GM18505 (cell line): ENCODE measurements at regions not wholly inside any gene's neighbourhood (a gene's known extent, or its start where the extent isn't known, plus 50 kb on each side); places are given as distances from the start of the nearest gene placed in this dataset.
"Not testable (repeated sequence)": the region's sequence is repeated elsewhere in the genome, so short reads cannot be mapped to it uniquely, and the experiment has no call there.

Experiments used
- ATAC-seq: cut with Tn5 transposase; IDR thresholded peaks from one replicate; pipeline ENCODE4 v1.9.1; 2021; ENCODE audit not compliant: unreplicated experiment

DNA sequence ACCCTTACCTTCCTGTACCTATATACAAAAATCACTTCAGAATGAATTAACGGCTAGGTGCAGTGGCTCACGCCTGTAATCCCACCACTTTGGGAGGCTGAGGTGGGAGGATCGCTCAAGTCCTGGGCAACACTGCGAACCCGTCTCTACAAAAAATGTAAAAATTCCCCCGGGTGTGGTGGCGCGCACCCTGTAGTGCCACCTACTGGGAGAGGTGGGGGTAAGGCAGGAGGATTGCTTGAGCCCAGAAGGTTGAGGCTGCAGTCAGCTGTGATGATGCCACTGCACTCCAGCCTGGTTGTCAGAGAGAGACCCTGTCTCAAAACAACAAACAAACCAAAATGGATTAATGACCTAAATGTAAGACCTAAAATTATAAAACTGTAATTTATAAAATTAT lies 307.6 kb downstream of the SPATA31A1 start:
- ATAC-seq = peak; percentile 65

DNA sequence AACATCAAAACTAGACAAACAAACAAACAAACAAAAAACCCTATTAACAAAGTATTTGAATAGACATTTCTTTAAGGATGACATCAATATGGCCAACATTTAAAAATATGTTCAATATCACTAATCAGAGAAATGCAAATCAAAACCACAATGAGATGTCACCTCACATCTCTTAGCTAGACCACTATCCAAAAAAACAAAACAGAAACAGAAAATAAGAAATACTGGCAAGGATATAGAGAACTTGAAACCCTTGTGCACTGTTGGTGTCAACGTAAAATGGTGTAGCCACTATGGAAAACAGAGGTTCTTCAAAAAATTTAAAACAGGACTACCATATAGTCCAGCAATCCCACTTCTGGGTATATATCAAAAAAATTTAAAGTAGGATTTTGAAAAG lies 308.2 kb downstream of the SPATA31A1 start:
- peak; percentile 71 for ATAC-seq

DNA sequence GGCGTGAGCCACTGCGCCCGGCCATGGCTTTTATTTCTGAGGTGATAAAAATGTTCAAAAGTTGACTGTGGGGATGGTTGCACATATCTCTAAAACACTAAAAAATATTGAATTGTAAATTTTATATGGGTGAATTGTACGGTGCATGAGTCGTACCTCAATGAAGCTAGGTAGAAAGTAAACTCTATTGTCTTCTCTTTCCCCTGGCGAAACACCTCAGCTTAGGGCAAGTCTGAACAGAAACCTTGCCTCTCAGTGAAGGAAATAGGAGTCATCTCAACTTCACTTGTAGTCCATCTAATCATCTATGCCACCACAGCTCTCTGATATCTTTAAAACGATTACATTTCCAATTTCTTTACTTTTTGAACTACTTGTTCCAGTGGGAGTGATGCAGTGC lies 309.6 kb downstream of the SPATA31A1 start:
- not testable (repeated sequence) for ATAC-seq

DNA sequence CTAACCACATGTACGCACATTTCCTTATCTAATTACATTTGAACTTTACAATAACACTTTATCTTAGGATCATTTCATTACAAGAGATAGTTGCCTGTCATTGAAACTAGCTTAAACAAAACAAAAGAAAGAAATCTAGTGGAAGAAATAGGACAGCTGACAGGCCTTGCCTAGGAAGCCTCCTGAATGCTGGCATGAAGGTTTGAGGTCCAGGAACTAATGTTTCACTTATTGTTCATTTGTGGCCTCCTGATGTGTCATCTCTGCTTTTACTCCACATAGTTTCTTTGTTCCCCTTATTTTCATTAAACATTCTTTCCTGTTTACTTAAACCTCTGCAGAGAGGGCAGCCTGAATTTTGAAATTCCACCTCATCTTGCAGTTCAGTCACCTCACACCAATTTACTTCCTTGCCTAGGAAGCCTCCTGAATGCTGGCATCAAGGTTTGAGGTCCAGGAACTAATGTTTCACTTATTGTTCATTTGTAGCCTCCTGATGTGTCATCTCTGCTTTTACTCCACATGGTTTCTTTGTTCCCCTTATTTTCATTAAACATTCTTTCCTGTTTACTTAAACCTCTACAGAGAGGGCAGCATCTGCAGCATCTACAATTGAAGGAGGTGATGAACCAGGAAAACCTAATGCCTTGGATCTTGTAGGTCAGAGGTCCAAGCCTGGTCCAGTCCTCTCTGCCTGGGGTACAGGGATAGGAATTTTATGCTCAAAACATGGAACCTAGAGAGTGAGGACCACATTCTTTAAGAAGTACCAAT lies 319.2 kb downstream of the SPATA31A1 start:
- ATAC-seq = not testable (repeated sequence)

DNA sequence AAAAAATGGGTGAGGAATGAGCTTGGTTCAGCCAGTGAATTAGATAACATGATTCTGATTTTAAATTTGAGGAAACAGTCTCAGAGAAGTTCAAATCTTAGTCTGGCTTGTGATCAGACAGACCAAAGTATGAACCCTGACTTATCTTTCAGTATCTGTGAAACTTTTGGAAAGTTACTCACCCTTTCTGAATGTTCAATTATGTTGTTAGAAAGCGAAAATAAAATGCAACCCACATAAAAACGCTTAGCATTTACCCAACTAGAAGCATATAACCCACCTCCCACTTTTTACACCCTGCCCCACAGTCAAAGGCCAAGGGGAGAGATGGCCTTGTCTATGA lies 319.7 kb downstream of the SPATA31A1 start:
- not testable (repeated sequence) for ATAC-seq

DNA sequence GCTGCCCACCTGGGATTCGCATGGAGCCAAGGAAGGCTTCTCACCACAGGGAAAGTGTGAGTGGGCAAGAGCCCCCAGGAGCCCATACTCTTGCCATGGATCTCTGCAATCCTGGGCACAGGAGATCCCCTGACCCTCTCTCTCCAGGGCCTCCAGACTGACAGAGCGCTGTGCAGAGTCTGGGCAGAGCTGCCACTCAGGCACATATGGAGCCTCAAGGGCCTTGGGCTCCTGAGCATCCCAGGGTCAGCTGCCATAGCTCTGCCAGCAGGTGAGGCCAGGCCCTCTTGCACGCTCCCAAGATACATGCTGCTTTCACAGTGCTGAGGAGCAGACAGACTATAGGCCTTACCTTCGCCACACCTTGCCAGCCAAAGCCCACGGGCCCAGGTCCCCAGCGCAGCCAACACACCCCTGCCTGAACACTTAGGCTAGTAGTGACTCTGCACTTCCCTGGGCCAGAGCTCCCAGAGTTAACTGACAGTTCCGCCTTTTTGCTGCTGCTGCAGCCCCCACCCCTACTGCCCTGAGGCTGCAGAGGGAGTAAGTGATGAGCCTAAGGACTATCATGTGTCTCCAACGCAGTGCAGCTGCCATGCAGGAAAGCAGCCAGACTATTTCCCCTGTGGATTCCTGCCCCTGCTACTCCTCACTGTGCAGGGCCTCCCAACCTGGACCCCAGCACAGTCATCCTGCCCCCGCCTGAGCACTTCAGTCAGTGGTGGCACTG lies 323.2 kb downstream of the SPATA31A1 start:
- not testable (repeated sequence) for ATAC-seq

DNA sequence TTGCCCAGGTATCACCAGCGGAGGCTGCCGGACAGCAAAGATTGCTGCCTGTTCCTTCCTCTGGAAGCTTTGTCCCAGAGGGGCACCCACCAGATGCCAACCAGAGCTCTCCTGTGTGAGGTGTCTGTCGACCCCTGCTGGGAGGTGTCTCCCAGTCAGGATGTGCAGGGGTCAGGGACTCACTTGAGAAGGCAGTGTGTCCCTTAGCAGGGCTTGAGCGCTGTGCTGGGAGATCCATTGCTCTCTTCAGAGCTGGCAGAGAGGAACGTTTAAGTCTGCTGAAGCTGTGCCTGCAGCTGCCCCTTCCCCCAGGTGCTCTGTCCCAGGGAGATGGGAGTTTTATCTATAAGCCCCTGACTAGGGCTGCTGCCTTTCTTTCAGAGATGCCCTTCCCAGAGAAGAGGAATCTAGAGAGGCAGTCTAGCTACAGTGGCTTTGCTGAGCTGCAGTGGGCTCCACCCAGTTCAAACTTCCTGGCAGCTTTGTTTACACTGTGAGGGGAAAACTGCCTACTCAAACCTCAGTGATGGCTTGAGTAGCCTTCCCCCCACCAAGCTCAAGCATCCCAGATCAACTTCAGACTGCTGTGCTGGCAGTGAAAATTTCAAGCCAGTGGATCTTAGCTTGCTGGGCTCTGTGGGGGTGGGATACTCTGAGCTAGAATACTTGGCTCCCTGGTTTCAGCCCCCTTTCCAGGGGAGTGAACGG lies 325.4 kb downstream of the SPATA31A1 start:
- ATAC-seq = not testable (repeated sequence)

DNA sequence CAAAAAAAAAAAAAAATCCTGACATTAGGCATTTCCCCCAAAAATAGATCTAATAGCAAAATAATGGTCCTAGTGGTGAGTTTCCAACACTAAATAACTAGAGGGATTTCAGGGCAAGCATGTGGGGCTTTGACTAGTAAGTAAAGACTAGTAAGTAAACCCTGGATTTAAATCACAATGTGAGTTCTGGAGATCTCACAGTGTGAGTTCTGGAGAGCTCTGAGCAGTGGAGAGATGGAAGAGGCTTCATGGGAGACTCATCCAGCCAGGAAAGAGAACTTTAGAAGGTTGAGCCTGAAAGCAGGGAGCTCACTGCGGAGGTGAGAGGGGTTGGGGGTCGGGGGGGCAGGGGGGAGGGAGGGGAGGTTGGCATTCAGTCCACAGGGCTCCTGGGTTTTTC lies 373.4 kb downstream of the SPATA31A1 start:
- ATAC-seq = not testable (repeated sequence)

DNA sequence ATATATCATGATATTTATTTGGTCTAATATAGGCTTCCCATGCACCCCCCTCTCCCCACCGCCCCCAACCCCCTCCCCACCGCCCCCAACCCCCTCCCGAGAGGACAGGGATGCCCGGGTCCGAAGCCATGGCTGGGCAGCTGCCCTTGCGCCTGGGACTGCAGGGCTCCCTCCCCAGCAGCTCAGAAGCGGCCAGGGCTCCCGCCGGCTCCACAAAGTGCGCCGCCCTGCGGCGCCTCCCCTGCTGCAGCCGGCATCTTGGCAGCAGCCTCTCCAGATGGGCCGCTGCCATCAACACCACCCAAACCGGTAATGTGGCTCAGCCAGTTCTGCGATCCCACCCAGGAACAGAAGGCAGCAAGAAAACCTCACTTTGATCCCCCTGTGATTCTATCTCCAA lies 389.4 kb downstream of the SPATA31A1 start:
- not testable (repeated sequence) for ATAC-seq

DNA sequence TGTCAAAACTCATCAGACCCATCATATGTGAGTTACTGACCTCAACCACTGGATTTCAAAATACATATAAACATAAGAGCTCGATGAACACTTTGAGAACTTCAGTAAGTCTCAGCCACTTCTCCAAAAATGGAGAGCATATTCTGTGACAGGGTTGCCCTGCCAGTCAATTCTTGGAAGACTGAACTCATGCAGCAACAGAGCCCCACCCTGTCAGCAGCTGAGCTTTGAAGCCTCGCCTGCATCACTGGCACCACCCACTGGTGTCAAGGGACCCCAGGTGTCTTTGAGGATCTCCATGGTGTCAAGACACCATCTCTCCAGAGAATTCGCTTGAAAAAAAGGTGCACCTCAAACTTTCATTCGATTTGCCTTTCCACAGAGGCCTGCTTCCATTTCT lies 420.1 kb downstream of the SPATA31A1 start:
- ATAC-seq = not testable (repeated sequence)

DNA sequence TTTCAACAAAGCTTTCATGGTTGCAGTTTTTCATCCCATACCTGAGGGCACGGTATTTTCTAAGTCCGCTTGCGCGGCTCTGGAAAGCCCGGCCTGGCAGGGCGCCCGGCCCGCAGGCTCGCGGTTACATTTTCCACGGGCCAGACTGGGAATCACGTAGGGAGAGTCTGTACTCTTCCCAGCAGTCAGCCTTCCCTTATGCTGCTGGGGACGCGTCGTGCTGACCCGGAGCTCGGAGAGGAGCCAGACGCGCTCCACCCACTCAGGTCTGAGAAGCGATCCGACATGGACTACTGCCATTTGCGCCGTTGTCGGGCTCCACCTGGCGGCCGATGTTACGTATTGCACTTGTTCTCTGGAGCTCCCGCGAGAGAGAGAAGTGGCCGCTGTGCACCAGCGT lies 435.9 kb downstream of the SPATA31A1 start:
- ATAC-seq = peak; percentile 100

DNA sequence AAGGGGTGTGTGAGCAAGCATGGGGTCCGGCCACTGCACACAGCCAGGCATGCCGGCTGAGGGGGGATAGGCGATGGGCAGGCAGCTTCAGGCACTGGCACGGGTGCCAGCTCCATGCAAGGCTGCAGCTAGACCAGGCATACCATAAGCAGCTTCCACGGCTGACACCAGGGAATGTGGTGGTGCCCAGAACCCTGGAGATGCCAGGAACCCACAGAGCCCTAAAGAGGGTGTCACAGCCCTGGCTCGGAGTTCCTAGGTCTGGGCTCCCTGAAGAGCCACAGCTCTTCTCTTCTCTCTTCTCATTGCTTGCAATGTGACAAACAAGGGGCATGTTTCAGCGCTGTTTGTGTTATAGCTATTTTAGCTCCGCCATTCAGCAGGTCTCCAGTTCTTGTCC lies 442.5 kb downstream of the SPATA31A1 start:
- not testable (repeated sequence) for ATAC-seq

DNA sequence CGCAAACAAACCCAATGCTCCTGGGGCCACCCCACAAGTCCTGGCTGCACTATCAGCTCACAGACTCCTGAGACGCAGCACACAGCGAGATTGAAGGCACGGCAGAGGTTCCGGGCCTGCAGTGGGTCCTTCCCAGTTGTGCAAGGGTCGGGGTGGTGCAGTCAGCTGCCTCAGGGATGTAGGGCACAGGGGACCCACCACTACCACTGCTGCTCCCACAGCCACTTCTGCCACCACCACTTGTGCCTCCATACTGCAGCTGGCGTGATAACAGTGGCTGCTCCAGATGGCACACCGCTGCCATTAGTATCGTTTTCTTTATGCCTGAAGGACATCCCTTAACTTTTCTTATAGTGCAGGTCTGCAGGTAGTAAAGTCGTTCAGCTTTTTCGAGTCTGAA lies 443.8 kb downstream of the SPATA31A1 start:
- ATAC-seq = not testable (repeated sequence)

DNA sequence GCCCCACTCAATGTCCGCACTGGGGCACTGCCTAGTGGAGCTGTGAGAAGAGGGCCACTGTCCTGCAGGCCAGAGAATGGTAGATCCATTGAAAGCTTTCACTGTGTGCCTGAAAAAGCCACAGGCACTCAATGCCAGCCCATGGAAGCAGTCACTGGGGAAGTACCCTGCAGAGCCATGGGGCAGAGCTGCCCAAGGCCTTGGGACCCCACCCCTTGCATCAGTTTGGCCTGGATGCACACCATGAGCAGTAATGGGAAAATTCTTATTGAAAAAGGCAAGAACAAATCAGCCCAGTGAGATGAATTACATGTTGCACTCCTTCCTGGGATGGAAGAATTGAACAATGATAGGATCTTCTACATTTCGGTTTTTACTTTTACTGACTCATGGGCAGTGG lies 447.1 kb downstream of the SPATA31A1 start:
- ATAC-seq = not testable (repeated sequence)

DNA sequence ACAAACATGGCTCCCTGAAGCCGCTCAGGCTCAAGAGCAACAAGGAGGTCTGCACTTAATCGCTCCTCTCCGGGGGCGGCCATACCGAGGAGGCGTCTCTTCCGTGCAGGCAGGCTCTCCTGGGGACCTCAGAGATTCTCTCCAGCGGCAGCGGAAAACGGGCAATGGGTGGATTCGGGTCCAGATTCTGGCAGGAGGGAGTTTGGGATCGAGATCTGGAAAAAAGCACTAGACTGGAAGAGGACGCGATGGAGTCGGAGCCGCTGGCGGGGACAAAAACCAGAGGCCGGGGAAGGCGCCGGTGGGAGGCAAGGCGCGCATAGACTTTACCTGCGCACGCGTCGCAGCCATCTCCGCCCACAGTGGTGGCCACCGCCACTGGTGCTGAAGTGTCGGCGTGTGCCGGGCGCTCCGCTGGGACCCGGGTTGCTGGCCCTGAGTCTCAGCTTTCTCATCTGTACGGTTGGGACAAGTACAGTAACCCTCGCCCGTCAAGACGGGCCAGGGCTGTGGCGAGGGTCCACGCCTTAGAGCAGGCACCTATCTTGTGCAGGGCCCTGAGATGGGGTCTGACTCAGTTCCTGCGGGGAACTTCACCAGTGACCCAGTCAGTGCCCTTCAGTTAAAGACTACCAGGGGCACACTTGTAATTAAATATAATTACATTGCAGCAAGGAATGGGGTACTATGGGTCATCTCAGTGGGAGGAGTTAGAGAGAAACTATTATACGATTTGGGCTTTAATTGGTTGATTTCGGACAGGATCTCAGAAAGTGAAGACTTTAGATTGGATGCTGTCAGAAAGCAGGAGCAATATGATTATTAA lies 454.1 kb downstream of the SPATA31A1 start:
- ATAC-seq = peak; percentile 100

DNA sequence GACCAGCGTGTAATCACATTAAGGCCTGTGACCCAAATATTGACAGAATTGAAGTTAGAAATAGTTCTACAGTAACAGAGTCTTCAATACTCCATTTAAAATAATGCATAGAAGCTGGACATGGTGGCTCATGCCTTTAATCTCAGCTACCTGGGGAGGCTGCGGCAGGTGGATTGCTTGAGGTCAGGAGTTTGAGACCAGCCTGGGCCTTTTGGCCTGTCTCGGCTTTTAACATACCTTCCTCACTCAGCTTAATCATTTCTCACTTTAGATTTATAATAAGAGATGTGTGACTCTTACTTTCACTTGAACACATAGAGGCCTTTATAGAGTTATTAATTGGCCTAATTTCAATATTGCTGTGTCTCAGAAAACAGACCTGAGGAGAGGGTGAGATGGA lies 454.9 kb downstream of the SPATA31A1 start:
- not testable (repeated sequence) for ATAC-seq

DNA sequence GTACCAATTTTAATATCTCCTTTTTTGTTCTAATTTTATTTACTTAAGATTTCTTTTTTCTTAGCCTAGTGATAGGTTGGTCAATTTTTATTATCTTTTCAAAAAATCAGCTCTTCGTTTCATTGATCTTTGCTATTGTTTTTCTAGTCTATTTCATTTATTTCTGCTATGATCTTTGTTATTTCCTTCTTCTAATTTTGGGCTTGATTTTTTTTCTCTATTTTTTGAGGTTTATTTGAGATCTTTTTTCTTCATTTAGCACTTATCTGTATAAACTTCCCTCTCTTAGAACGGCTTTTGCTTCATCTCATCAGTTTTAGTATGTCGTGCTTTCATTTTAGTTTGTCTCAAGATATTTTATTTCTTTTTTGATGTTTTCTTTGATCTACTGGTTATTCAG lies 456.1 kb downstream of the SPATA31A1 start:
- not testable (repeated sequence) for ATAC-seq

DNA sequence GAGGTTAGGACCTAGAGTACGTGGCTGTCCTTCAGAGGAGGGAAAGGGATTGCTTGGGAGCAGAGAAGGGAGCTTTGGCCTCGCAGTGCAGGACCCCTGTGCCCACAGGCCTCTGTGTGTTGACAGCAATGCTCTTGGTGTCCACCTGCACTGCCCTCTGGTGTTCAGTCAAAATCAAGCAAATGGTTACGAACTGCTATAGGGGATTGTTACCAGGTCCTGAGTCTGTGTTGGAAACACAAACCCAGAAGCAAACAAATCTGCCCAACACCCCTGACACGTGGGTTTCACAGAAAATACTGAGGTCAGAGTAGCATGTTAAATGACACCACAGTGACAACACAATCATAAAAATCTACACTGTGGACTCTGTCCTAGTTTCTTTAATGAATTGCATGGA lies 473.0 kb downstream of the SPATA31A1 start:
- not testable (repeated sequence) for ATAC-seq
